HG03571 (cell line): ENCODE measurements at regions not wholly inside any gene's neighbourhood (a gene's known extent, or its start where the extent isn't known, plus 50 kb on each side); places are given as distances from the start of the nearest gene placed in this dataset.
"Not testable (repeated sequence)": the region's sequence is repeated elsewhere in the genome, so short reads cannot be mapped to it uniquely, and the experiment has no call there.

Experiments used
- ATAC-seq: cut with Tn5 transposase; IDR thresholded peaks from one replicate; pipeline ENCODE4 v1.9.1; 2021; ENCODE audit not compliant: unreplicated experiment

DNA sequence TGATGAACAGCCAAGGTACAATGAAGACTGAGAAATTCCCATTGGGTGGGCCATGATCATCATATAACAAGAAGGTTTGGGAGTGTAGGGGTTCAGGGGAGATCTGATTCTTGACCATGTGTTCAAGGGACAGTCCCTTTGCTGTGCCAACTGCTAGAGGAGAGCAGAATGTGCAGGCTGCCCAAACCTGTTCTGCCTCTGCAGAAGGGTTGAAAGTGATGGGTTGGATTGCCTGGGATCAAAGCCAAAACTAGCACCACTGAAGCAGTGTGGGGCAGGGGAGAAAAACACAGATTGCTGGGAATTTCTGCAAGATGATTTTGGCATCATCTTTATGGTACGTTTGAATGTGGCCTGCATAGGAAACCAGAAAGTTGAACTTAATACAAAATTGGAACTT is 303.9 kb downstream of the OTUD1 start:
- ATAC-seq, result no peak

- ATAC-seq, result no peak
Observed at GRCh38 chr10:23754179-23754578, 315.3 kb downstream of the OTUD1 start.

DNA sequence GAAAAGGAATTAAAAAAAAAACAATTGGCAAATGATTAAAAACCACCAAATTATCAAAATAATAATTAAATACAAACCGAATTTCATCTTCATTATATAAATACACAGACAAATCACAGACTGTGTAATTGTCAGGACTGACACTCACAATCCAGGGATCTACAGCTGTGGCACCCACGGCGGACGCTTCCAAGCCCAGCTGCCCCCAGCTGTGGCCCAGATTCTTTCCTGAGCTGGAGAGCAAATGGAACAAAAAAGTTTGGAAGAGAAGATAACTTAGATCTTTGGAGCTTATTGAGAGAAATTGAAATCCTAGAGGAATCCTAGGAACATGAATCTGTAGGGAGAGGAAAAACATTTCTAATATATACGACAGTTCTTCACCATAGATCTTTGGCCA is 316.1 kb downstream of the OTUD1 start:
- no peak for ATAC-seq

DNA sequence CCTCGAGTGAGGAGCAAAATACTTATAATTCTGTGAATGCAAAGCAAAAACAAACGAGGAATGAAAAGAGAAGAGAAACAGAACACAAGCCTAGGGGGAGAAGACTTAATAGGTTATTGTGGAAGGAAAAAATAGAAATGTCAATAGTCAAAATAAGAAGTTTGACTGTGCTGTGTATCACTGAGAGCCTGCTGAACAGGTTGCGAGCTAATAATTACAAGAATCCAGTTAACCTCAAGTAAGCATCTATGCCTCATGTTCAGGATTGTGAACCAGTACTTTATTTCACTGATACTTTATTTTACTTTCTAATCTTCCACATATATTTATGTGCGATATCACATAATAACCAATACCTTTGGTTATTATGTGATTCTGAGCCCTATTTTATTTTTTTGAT is 316.7 kb downstream of the OTUD1 start:
- ATAC-seq, result no peak

GRCh38 chr10:23768281-23768680 is 329.4 kb downstream of the OTUD1 start:
- ATAC-seq, result no peak

- ATAC-seq, result no peak
Observed at GRCh38 chr10:23777153-23777552, 338.3 kb downstream of the OTUD1 start.

DNA sequence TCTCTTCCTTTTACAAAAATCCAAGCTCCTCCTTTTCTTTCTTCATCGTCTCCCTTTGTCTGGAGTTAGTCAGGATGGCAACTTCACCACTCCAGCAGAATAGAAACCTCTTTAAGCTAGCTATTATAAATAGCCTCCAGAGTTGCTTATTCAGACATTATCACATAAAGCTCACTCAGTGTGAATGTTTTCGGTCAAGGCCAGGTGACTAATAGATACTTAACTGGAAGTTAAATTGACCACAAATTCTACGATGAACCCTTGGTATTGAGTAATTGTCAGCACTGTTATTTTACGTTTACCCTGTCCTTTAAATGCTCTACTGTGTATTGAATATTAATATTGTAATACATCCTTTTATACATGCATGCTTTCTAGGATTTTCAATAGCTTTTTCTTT is 340.4 kb downstream of the OTUD1 start:
- ATAC-seq, result no peak

DNA sequence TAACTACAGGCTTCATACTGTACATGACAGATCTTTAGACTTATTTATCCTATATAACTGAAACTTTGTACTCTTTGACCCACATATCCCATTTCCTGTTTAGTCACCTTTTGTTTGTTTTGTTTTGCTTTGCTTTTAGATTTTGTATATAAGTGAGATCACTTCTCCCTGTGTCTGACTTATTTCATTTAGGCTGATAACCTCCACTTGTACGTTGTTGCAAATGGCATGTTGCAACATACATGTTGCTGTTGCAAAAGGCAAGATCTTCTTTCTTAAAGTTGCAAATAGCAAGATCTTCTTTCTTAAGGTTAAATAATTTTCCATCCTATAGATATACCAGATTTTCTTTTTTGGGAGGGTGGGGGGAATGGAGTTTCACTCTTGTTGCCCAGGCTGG is 341.5 kb downstream of the OTUD1 start:
- ATAC-seq, result no peak

DNA sequence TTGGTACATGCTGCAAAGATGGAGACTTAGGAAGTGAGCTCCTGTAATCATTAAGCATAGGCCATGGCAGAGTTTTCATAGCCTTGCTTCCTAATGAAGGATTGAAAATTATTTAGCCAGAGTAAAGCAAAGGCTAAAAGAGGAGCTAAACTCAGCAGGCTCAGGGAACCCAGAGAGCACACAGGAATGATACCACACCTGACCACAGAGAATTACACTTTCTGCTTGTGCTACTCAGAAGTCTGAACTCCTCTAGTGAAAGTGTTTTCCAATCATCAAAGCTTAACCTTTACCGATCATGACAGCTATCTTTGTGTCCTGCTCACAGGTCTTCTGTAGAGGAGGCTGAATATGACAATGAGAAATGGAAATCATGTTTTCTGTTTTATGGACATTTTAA is 347.7 kb downstream of the OTUD1 start:
- no peak for ATAC-seq

DNA sequence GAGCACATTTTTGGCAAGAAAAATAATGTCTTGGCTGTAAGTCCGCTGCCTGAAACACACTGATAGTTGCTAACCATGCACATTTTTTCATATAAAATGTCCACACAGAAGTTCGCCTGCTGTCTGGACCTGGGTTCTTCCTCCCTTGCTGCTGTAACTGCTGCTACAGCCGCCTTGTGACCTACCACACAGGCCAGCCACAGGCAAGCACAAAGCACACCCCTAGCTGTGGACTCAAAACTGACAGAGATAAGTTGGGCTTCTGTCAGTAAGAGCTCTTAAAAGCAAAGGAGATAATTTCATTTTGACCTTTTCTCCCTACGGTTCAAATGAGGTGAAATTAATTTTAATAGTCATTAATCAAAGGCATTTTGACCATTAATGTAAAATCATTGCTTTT is 354.7 kb downstream of the OTUD1 start:
- ATAC-seq, result no peak

DNA sequence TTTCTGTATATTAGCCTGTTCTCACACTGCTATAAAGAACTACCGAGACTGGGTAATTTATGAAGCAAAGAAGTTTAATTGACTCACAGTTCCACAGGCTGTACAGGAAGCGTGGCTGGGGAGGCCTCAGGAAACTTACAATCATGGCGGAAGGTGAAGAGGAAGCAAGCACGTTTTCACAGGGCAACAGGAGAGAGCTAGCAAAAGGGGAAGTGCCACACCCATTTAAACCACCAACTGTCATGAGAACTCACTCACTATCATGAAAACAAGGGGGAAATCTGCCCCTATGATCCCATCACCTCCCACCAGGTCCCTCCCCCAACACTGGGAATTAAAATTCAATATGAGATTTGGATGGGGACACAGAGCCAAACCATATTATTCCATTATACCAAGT is 358.6 kb downstream of the OTUD1 start:
- not testable (repeated sequence) for ATAC-seq

GRCh38 chr10:23804125-23804524 is 365.2 kb downstream of the OTUD1 start:
- ATAC-seq, result no peak

- ATAC-seq, result no peak
Observed at GRCh38 chr10:23813687-23814086, 374.8 kb downstream of the OTUD1 start.

- ATAC-seq, result no peak
Observed at GRCh38 chr10:23818484-23818883, 379.6 kb downstream of the OTUD1 start.

DNA sequence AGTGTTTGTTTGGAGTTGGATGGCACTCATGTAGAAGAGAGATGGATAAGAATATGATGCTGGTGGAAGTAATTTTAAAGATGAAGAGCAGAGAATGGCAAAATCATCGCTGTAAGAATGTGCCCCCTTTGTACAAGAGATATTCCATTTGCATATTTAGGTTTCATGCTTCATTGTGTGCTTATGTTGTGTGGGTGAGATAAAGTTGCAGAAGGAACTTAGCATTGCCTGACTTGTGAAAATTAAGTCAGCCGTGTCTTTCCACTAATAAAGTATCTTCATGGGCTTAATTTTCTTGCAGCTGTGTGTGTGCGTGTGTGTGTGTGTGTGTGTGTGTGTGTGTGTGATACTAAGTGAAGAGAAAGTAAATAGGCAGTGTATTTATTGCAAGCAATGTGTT is 381.9 kb downstream of the OTUD1 start:
- no peak for ATAC-seq

DNA sequence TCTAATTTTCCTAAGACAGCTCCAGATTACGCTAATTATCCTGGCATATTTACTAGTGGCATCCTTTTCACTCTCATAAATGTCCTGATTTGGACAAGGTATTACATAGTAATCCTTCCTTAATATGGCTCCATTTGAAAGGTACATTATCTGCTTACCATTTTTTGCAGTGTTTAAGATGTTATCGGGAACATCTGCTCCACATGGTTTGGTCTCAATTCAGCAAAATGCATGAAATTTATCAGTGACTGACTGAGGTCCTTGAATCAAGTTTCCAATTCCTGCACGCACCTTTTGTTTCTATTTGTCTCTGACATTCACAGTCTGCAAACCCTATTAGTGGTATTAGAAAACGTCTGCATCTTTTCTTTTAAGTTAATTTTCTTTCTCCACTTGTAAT is 384.1 kb upstream of the KIAA1217 start:
- no peak for ATAC-seq

DNA sequence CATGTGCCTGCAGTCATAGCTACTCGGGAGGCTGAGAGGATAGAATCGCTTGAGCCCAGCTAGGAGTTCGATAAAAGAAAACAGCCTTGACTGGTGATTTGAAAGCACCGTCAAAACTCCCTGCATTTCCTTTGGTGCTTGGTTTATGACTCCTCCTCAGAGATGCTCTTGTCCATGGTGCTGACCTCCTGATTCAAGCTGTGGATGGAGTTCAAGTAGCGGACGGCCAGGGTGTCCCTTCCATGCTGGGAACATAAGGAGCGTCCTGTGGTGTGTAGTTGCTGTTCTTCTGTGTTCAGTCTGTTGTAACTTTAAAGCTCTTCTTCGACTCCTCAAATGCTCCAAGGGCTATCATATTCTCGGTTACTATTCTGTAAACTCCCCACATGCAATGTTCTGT is 382.5 kb upstream of the KIAA1217 start:
- no peak for ATAC-seq

GRCh38 chr10:23829556-23829955 is 379.4 kb upstream of the KIAA1217 start:
- no peak for ATAC-seq

DNA sequence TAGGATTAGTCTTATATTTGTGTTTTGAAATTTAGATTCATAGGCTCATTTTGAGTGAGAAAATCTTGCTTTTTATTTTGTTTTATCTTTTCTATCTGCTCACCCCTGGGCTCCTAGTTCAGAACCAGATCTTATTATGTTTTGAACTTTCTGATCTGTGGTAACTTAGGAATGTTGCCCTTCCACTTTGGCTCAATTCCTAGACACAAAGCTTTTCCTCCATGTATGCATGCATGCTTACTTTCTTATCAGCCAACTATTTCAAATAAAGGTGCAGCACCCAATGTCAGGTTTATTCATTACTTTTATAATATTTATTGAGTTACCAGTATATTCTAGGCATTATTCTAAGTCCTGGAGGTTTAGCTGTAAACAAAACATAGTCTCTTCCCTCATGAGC is 374.8 kb upstream of the KIAA1217 start:
- ATAC-seq, result no peak

- ATAC-seq, result no peak
Observed at GRCh38 chr10:23850631-23851030, 358.3 kb upstream of the KIAA1217 start.

- ATAC-seq, result no peak
Observed at GRCh38 chr10:23859598-23859997, 349.3 kb upstream of the KIAA1217 start.

DNA sequence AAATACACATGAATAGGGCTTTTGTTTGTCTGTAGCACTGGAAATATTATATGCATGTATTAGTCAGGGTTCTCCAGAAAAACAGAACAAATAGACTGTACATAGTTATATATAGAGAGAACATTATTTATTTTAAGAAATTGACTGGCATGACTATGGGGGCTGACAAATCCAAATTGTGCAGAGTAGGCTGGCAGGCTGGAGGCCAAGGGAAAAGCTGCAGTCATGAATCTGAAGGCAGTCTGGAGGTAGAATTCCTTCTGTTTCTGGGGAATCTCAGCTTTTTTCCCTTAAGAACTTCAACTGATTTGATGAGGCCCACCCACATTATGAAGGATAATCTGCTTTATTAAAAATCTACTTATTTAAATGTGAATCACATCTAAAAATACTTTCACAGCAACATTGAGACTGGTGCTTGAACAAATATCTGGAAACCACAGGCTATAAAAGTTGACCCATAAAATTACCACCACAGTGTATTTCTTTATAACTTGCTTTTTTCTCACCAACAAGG is 344.2 kb upstream of the KIAA1217 start:
- no peak for ATAC-seq

GRCh38 chr10:23866985-23867384 is 342.0 kb upstream of the KIAA1217 start:
- not testable (repeated sequence) for ATAC-seq

DNA sequence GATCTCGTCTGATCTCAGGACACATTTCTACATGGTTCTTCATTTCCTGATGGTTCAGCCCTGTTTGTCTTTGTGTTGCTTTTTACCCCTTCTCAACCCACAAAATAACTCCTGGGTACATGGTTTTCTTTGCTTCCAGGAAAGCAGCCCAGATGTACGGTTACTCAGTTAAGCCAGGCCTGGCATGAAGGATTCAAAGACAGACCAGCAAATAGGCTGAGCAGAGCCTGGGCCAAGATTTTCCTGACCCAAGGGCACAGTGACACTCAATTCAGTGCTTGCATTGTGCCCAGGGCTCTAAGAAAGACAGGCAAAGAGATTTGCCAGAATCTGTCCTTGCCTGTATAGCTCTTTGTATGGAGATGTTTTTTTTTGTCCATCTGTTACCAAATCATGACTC is 340.8 kb upstream of the KIAA1217 start:
- ATAC-seq, result no peak
